Uterus (tissue), 2 donors: ENCODE measurements at regions not wholly inside any gene's neighbourhood (a gene's known extent, or its start where the extent isn't known, plus 50 kb on each side); places are given as distances from the start of the nearest gene placed in this dataset.

Source experiments
- CTCF ChIP-seq, 4 experiments: fragments of 200-600 bp in 2 of 4; fragments of 450-650 bp in 2 of 4; sonication (generic) in 2 of 4; IDR thresholded peaks; one replicate each; pipeline ENCODE4 v1.5.1; 2016 to 2019; ENCODE audit warnings: antibody characterized with exemption in 4 of 4, mild to moderate bottlenecking in 2 of 4, moderate library complexity in 1 of 4
- POLR2A ChIP-seq, 2 donors: fragments of 450-650 bp; IDR thresholded peaks; one replicate each; pipeline ENCODE4 v1.6.1; 2016; ENCODE audit warnings: antibody characterized with exemption in 2 of 2, mild to moderate bottlenecking in 1 of 2, moderate library complexity in 1 of 2

GRCh38 chr22:22069450-22070370 is 87.1 kb upstream of the TOP3B start:
- TF ChIP-seq CTCF (IDR thresholded peaks at IDR 0.05) = no peak
- no peak for TF ChIP-seq POLR2A (IDR thresholded peaks at IDR 0.05)
